ENCODE measurements at regions not wholly inside any gene's neighbourhood (a gene's known extent, or its start where the extent isn't known, plus 50 kb on each side); places are given as distances from the start of the nearest gene placed in this dataset.

- H3K36me3 ChIP-seq (ENCODE audit: control insufficient read depth in 2 of 2, extremely low read depth in 1 of 2, insufficient read depth in 2 of 2, low read length in 2 of 2), result no peaks in the 10 kb centered on the region
- FAIRE-seq (peak; percentile 20), DNase-seq (ENCODE audit: low read depth, low spot score) (no peak)
- H3K9ac ChIP-seq (ENCODE audit: control insufficient read depth, extremely low read depth, insufficient read depth, low read length), result no peak overlapping the region
- no peaks in the 10 kb centered on the region for H3K79me2 ChIP-seq (ENCODE audit: control insufficient read depth, insufficient read depth, low read length)
- H3K27ac ChIP-seq (ENCODE audit: control insufficient read depth, insufficient read depth, low read length), result no peak overlapping the region
- H3K4me3 ChIP-seq (ENCODE audit: control insufficient read depth in 2 of 3, extremely low read depth in 1 of 3, insufficient read depth in 2 of 3, low read depth in 1 of 3, low read length in 3 of 3), result no peak overlapping the region
- dilution Hi-C loops (cut with MboI; ENCODE audit: extremely low pct_ligation_motif_present, low sequenced_read_pairs), result no loop called here
- H3K9me3 ChIP-seq (ENCODE audit: control insufficient read depth, low read depth, low read length), result no peaks in the 10 kb centered on the region
- no peak for TF ChIP-seq EZH2 (IDR thresholded peaks at IDR 0.05; ENCODE audit: low read length)
- TF ChIP-seq CTCF (optimal IDR thresholded peaks at IDR 0.05 in 1 of 3, IDR thresholded peaks at IDR 0.05 in 1 of 3, conservative IDR thresholded peaks at IDR 0.05 in 1 of 3; ENCODE audit: extremely low read depth in 1 of 3, insufficient read depth in 2 of 3, low read length in 3 of 3), result no peak
- no peaks in the 10 kb centered on the region for H4K20me1 ChIP-seq (ENCODE audit: control insufficient read depth, extremely low read depth, insufficient read depth, low read length)
- H3K4me2 ChIP-seq (ENCODE audit: control insufficient read depth, extremely low read depth, insufficient read depth, low read depth, low read length), result peak overlapping the region; percentile 4
- peaks cover 44% of the 10 kb centered on the region for H3K4me1 ChIP-seq (ENCODE audit: control insufficient read depth, extremely low read depth, insufficient read depth, low read length)
- no peaks in the 10 kb centered on the region for H3K9me1 ChIP-seq (ENCODE audit: control insufficient read depth, extremely low read depth, insufficient read depth, low read length)
- H2AFZ ChIP-seq (ENCODE audit: control insufficient read depth, low read length), result no peak overlapping the region
- no peaks in the 10 kb centered on the region for H3K27me3 ChIP-seq (ENCODE audit: control insufficient read depth, extremely low read depth, insufficient read depth, low read length)
Observed at GRCh38 chr5:167639766-167640165, 651.7 kb upstream of the WWC1 start.

GRCh38 chr5:167642181-167642580, 649.3 kb upstream of the WWC1 start:
- Histone ChIP-seq H3K9me1 (ENCODE audit: control insufficient read depth, extremely low read depth, insufficient read depth, low read length) (no peaks in the 10 kb centered on the region), H3K79me2 (ENCODE audit: control insufficient read depth, insufficient read depth, low read length) (no peaks in the 10 kb centered on the region), H3K9me3 (ENCODE audit: control insufficient read depth, low read depth, low read length) (no peaks in the 10 kb centered on the region), H3K4me2 (ENCODE audit: control insufficient read depth, extremely low read depth, insufficient read depth, low read depth, low read length) (no peak overlapping the region), H3K4me3 (ENCODE audit: control insufficient read depth in 2 of 3, extremely low read depth in 1 of 3, insufficient read depth in 2 of 3, low read depth in 1 of 3, low read length in 3 of 3) (no peak overlapping the region), H2AFZ (ENCODE audit: control insufficient read depth, low read length) (peak overlapping the region; percentile 48), H3K27me3 (ENCODE audit: control insufficient read depth, extremely low read depth, insufficient read depth, low read length) (no peaks in the 10 kb centered on the region), H3K36me3 (ENCODE audit: control insufficient read depth in 2 of 2, extremely low read depth in 1 of 2, insufficient read depth in 2 of 2, low read length in 2 of 2) (no peaks in the 10 kb centered on the region), H3K4me1 (ENCODE audit: control insufficient read depth, extremely low read depth, insufficient read depth, low read length) (peaks cover 46% of the 10 kb centered on the region), H3K9ac (ENCODE audit: control insufficient read depth, extremely low read depth, insufficient read depth, low read length) (no peak overlapping the region), H4K20me1 (ENCODE audit: control insufficient read depth, extremely low read depth, insufficient read depth, low read length) (no peaks in the 10 kb centered on the region), H3K27ac (ENCODE audit: control insufficient read depth, insufficient read depth, low read length) (peak overlapping the region; percentile 98)
- dilution Hi-C loops (cut with MboI; ENCODE audit: extremely low pct_ligation_motif_present, low sequenced_read_pairs), result no loop called here
- no peak for TF ChIP-seq EZH2 (IDR thresholded peaks at IDR 0.05; ENCODE audit: low read length)
- no peak for TF ChIP-seq CTCF (optimal IDR thresholded peaks at IDR 0.05 in 1 of 3, IDR thresholded peaks at IDR 0.05 in 1 of 3, conservative IDR thresholded peaks at IDR 0.05 in 1 of 3; ENCODE audit: extremely low read depth in 1 of 3, insufficient read depth in 2 of 3, low read length in 3 of 3)
- FAIRE-seq, result peak; percentile 52
- no peak for DNase-seq (ENCODE audit: low read depth, low spot score)

Data from keratinocyte (primary cell).